Sigmoid colon (tissue), 6 donors: ENCODE measurements at regions not wholly inside any gene's neighbourhood (a gene's known extent, or its start where the extent isn't known, plus 50 kb on each side); places are given as distances from the start of the nearest gene placed in this dataset.
"Not testable (repeated sequence)": the region's sequence is repeated elsewhere in the genome, so short reads cannot be mapped to it uniquely, and the experiment has no call there.

Experiments
- DNase-seq: peaks from one replicate; pipeline ENCODE4 v3.0.0-alpha.2; 2019
- H3K27ac ChIP-seq, 4 donors: fragments of 200-600 bp; sonication (generic); one replicate each; pipeline ENCODE4 v1.5.1; 2016 to 2019; ENCODE audit warnings: mild to moderate bottlenecking in 1 of 4
- H3K27me3 ChIP-seq, 3 donors: fragments of 200-600 bp; sonication (generic); one replicate each; pipeline ENCODE4 v1.5.1; 2019; ENCODE audit warnings: mild to moderate bottlenecking in 1 of 3
- H3K36me3 ChIP-seq, 4 donors: fragments of 200-600 bp; sonication (generic); one replicate each; pipeline ENCODE4 v1.5.1; 2016 to 2019
- H3K4me1 ChIP-seq, 4 donors: fragments of 200-600 bp; sonication (generic); one replicate each; pipeline ENCODE4 v1.5.1; 2017 to 2019
- H3K4me3 ChIP-seq, 4 donors: fragments of 200-600 bp; sonication (generic); one replicate each; pipeline ENCODE4 v1.5.1; 2017 to 2019; ENCODE audit warnings: mild to moderate bottlenecking in 2 of 4, moderate library complexity in 1 of 4
- H3K9me3 ChIP-seq, 4 donors: fragments of 200-600 bp in 3 of 4; sonication (generic) in 3 of 4; one replicate each; pipeline versions ENCODE4 v1.5.1 to v1.6.1; 2013 to 2019
- EP300 ChIP-seq, 4 donors: sonication (generic); formaldehyde crosslinking; IDR thresholded peaks; one replicate each; pipeline ENCODE4 v1.6.1; 2017; ENCODE audit warnings: antibody characterized with exemption in 4 of 4
- POLR2A ChIP-seq, 2 donors: fragments of 450-650 bp; IDR thresholded peaks; one replicate each; pipeline ENCODE4 v1.6.1; 2016; ENCODE audit warnings: antibody characterized with exemption in 2 of 2, mild to moderate bottlenecking in 2 of 2, moderate library complexity in 2 of 2
- POLR2AphosphoS5 ChIP-seq, 4 donors: sonication (generic); formaldehyde crosslinking; IDR thresholded peaks; one replicate each; pipeline ENCODE4 v1.6.1; 2017; ENCODE audit warnings: antibody characterized with exemption in 4 of 4
- WGBS, 2 donors: extraction: QIAGEN DNeasy Blood & Tissue Kit; methylation state at CpG; one replicate each; pipeline ENCODE4 v1.1.7; 2013; 5-methylcytosine and 5-hydroxymethylcytosine counted together
- intact Hi-C: fragments of 100-400 bp; cut with DNase I; formaldehyde crosslinking; loops from one replicate; pipeline ENCODE4 v1.15.1; 2023
- TF ChIP-seq, protein P1 (sequence below), 4 experiments: fragments of 450-650 bp in 3 of 4; fragments of 200-600 bp in 1 of 4; IDR thresholded peaks; one replicate each; pipeline ENCODE4 v1.5.1; 2016 to 2019; ENCODE audit warnings: antibody characterized with exemption in 4 of 4, mild to moderate bottlenecking in 3 of 4, moderate library complexity in 2 of 4
- donor health status: healthy with polysubstance abuse.
- donor health status: healthy.

DNA sequence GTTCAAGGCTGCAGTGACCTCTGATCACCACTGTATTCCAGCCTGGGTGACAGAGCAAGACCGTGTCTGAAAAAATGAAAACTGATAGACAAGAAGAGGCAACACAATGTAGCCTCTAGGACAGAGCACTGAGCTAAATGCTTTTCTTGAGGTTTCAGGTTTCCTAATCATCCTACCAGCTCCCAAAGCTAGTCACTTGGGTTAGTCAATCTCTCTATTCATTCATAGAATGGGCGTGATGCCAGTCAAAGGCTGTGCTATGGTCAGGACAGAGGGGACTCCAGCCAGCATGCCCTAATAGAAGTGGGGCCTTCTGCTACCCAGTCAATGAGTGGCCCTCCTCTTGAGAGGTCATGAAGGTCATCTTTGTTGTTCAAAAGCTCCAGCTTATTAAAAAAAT, 860.4 kb upstream of the DEFB115 start:
- intact Hi-C loops, DNase-seq, H3K9me3 ChIP-seq, H3K27me3 ChIP-seq, H3K4me1 ChIP-seq, H3K27ac ChIP-seq, H3K4me3 ChIP-seq: not testable (repeated sequence)
- WGBS, 2 donors = 95 to 96% methylated on average over 2 of the region's 2 CpGs
- peaks cover 0 to 72% (median 13%) of the 10 kb centered on the region in 4 donors for H3K36me3 ChIP-seq

DNA sequence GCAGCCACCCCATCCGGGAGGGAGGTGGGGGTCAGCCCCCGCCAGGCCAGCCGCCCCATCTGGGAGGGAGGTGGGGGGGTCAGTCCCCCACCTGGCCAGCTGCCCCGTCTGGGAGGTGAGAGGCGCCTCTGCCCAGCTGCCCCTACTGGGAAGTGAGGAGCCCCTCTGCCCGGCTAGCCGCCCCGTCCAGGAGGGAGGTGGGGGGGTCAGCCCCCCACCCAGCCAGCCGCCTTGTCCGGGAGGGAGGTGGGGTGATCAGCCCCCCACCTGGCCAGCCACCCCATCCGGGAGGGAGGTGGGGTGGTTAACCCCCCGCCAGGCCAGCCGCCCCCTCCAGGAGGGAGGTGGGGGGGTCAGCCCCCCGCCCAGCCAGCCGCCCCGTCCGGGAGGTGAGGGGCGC, 852.4 kb upstream of the DEFB115 start:
- intact Hi-C loops, DNase-seq, H3K27ac ChIP-seq, H3K4me3 ChIP-seq, H3K27me3 ChIP-seq, H3K9me3 ChIP-seq, H3K4me1 ChIP-seq: not testable (repeated sequence)
- H3K36me3 ChIP-seq = peaks cover 0 to 48% (median 14%) of the 10 kb centered on the region in 4 donors
- 91 to 93% methylated on average over 18 of the region's 18 CpGs for WGBS, 2 donors

DNA sequence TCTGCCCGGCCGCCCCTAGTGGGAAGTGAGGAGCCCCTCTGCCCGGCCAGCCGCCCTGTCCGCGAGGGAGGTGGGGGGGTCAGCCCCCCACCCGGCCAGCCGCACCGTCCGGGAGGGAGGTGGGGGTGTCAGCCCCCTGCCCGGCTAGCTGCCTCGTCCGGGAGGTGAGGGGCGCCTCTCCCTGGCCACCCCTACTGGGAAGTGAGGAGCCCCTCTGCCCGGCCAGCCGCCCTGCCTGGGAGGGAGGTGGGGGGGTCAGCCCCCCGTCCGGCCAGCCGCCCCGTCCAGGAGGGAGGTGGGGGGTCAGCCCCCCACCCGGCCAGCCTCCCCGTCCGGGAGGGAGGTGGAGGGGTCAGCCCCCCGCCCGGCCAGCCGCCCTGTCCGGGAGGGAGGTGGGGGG, 851.9 kb upstream of the DEFB115 start:
- WGBS, 2 donors = 90 to 94% methylated on average over 27 of the region's 27 CpGs
- H3K27ac ChIP-seq, H3K4me3 ChIP-seq, H3K4me1 ChIP-seq, H3K27me3 ChIP-seq, DNase-seq, intact Hi-C loops, H3K9me3 ChIP-seq: not testable (repeated sequence)
- peaks cover 0 to 43% (median 12%) of the 10 kb centered on the region in 4 donors for H3K36me3 ChIP-seq

DNA sequence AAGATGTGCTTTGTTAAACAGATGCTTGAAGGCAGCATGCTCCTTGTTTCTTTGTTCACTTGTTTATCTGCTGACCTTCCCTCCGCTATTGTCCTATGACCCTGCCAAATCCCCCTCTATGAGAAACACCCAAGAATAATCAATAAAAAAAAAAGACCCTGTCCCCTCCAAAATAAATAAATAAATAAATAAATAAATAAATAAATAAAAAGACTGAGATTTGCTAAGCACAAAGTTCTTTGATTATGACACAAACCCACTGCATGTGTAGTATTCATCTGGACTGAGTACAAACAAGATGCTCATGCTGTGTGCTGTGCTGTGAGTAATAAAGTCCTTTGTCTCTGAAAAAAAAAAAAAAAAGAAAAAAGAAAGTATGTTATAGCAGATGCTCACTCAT, 851.1 kb upstream of the DEFB115 start:
- DNase-seq = not testable (repeated sequence)
- 0% methylated on average over 1 of the region's 1 CpG for WGBS, 2 donors

DNA sequence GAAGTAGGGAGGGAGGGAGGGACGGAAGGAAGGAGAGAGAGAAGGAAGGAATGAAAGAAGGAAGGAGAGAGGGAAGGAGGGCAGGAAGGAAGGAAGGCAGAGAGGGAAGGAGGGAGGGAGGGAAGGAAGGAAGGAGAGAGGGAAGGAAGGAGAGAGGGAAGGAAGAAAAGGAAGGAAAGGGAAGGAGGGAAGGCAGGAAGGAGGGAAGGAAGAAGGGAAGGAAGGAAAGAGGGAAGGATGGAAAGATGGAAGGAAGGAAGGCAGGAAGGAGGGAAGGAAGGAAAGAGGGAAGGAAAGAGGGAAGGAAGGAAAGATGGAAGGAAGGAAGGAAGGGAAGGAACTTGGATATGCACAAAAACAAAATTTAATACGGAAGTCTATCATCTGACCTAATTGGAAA, 844.5 kb upstream of the DEFB115 start:
- intact Hi-C loops = no loop called here
- Histone ChIP-seq H3K9me3 (peaks cover 0 to 8% (median 1%) of the 10 kb centered on the region in 4 donors), H3K27me3 (no peaks in the 10 kb centered on the region), H3K4me3 (no peak overlapping the region), H3K4me1 (no peaks in the 10 kb centered on the region), H3K27ac (no peak overlapping the region), H3K36me3 (peaks cover 0 to under 1% (median 0%) of the 10 kb centered on the region in 4 donors)
- TF ChIP-seq, protein P1, sequence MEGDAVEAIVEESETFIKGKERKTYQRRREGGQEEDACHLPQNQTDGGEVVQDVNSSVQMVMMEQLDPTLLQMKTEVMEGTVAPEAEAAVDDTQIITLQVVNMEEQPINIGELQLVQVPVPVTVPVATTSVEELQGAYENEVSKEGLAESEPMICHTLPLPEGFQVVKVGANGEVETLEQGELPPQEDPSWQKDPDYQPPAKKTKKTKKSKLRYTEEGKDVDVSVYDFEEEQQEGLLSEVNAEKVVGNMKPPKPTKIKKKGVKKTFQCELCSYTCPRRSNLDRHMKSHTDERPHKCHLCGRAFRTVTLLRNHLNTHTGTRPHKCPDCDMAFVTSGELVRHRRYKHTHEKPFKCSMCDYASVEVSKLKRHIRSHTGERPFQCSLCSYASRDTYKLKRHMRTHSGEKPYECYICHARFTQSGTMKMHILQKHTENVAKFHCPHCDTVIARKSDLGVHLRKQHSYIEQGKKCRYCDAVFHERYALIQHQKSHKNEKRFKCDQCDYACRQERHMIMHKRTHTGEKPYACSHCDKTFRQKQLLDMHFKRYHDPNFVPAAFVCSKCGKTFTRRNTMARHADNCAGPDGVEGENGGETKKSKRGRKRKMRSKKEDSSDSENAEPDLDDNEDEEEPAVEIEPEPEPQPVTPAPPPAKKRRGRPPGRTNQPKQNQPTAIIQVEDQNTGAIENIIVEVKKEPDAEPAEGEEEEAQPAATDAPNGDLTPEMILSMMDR (IDR thresholded peaks at IDR 0.05) = no peak
- TF ChIP-seq EP300 (IDR thresholded peaks at IDR 0.05) = no peak
- no peak for TF ChIP-seq POLR2AphosphoS5 (IDR thresholded peaks at IDR 0.05)
- TF ChIP-seq POLR2A (IDR thresholded peaks at IDR 0.05) = no peak
- WGBS, 2 donors = 91 to 96% methylated on average over 2 of the region's 2 CpGs
- DNase-seq = no peak

More for the DNA sequence above, 851.1 kb upstream of the DEFB115 start:
- intact Hi-C loops, H3K4me1 ChIP-seq, H3K27ac ChIP-seq, H3K4me3 ChIP-seq, H3K27me3 ChIP-seq: not testable (repeated sequence)
- peaks cover 0 to 12% (median 1%) of the 10 kb centered on the region in 4 donors for H3K9me3 ChIP-seq
- H3K36me3 ChIP-seq = peaks cover 0 to 37% (median 8%) of the 10 kb centered on the region in 4 donors

DNA sequence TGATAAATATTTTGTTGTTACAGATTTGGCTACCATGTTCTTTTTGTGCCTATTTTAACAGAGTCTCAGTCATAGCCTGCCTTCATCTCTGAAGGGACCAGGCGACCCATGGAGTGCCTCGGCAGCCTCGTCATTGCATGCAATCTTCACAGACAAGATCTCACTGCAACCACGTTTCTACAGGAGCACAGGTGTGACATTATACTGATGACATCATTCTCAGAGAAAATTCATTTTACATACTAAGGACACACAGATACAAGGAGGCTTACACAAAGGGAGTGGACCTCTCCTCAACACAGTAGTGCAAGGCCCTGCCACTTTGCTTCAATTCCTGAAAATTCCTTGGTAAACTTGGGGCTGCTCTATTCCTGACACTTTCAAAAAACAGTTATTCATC, 840.1 kb upstream of the DEFB115 start:
- WGBS, 2 donors = 90% methylated on average over 4 of the region's 4 CpGs
- H3K9me3 ChIP-seq, H3K36me3 ChIP-seq: not testable (repeated sequence)

DNA sequence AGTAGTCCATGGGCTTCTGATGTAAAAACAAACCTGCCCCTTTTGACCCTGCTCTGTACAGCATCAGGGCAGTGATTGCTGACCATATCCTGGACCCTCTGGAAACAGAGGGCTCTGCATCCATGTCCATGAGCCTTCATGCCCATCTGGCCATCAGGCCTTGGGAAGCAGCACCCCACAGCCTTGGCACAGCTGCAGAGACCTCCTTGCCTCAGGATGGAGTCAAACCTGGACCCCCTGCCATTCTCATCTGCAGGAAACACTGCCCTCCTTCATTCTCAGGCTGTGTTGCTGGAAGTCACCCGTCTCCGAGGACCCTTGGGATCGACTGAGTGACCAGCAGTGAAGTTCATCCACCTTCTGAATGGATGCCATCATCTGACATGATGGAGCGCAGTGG, 839.1 kb upstream of the DEFB115 start:
- H3K36me3 ChIP-seq, DNase-seq, H3K4me3 ChIP-seq, H3K27me3 ChIP-seq, H3K27ac ChIP-seq, H3K4me1 ChIP-seq, intact Hi-C loops, H3K9me3 ChIP-seq: not testable (repeated sequence)
- 93 to 94% methylated on average over 4 of the region's 4 CpGs for WGBS, 2 donors

More for the DNA sequence above, 840.1 kb upstream of the DEFB115 start:
- H3K27me3 ChIP-seq, DNase-seq, intact Hi-C loops, H3K27ac ChIP-seq, H3K4me3 ChIP-seq, H3K4me1 ChIP-seq: not testable (repeated sequence)

DNA sequence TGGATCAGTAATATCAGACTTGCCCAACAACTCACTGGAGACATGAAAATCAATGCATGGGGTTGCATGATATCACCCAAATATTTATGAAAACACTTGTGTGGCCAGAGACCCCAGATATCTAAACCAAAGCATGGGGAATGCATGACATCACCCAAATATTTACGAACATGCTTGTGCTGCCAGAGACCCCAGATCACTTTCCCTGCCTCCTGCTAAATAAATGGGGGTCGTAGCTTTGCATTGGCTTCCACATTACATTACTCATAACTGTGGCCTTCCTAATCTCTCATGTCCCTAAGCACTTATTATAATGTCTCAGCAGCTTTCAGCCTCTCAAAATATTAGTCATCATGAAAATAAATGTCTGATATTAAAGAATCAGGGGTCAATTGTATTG, 838.0 kb upstream of the DEFB115 start:
- peaks cover 0 to 5% (median 0%) of the 10 kb centered on the region in 4 donors for H3K36me3 ChIP-seq
- no peak for DNase-seq
- no peak overlapping the region for H3K27ac ChIP-seq
- no peak overlapping the region for H3K4me3 ChIP-seq
- TF ChIP-seq EP300 (IDR thresholded peaks at IDR 0.05) (no peak), POLR2A (IDR thresholded peaks at IDR 0.05) (no peak), POLR2AphosphoS5 (IDR thresholded peaks at IDR 0.05) (no peak)
- TF ChIP-seq, protein P1 (IDR thresholded peaks at IDR 0.05) = no peak
- WGBS, 2 donors = 75 to 78% methylated on average over 2 of the region's 2 CpGs
- H3K4me1 ChIP-seq = no peaks in the 10 kb centered on the region
- intact Hi-C loops = no loop called here
- no peaks in the 10 kb centered on the region for H3K27me3 ChIP-seq
- no peaks in the 10 kb centered on the region for H3K9me3 ChIP-seq

DNA sequence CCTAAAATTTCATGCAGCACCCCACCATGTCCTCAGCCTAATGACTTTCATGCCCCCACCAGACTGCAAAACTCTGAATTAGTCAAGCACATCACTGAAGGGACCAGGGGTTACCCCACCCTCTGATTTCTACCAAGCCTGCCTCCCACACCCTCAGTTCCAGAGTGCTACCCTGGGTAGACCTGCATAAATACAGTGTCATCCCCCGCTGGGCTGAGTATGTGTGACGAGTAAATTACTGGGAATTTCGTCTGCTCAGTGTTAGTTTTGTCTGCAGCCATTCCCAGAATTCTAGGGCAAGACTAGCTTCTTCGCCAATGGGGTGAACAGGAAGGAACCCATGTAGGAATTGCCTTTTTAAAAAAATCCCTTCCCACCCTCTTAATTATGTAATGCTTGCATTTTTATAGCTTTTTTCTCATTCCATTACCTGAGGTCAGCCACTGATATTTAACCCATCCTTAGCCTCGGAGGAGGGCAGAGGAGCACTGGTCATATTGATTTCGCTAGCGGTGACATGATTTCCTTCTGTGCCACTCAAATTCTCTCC, 837.5 kb upstream of the DEFB115 start:
- 75% methylated on average over 7 of the region's 7 CpGs for WGBS, 2 donors
- H3K4me1 ChIP-seq, H3K9me3 ChIP-seq, DNase-seq, H3K27ac ChIP-seq, intact Hi-C loops, H3K4me3 ChIP-seq, H3K27me3 ChIP-seq, H3K36me3 ChIP-seq: not testable (repeated sequence)
